CD14-positive monocyte (primary cell): ENCODE measurements at regions not wholly inside any gene's neighbourhood (a gene's known extent, or its start where the extent isn't known, plus 50 kb on each side); places are given as distances from the start of the nearest gene placed in this dataset.

Experiments used
- DNase-seq, 3 donors: peaks; one replicate each; pipeline ENCODE4 v3.0.0-alpha.2; 2011 to 2022
- H2AFZ ChIP-seq: 2 replicates; pipeline ENCODE4 v1.6.0; 2012; ENCODE audit warnings: mild to moderate bottlenecking, low read depth, low read length, inconsistent platforms; ENCODE audit not compliant: insufficient read depth, poor library complexity, severe bottlenecking
- H3K27ac ChIP-seq, 2 donors: 1 replicate in 1 of 2; 2 replicates in 1 of 2; pipeline ENCODE4 v1.5.1; 2012 to 2013; ENCODE audit warnings: low read length in 2 of 2, control low read depth in 1 of 2, inconsistent platforms in 1 of 2, low read depth in 1 of 2, mild to moderate bottlenecking in 1 of 2
- H3K27me3 ChIP-seq, 2 donors: one replicate each; pipeline versions ENCODE4 v1.6.0 to v1.6.1; 2011 to 2013; ENCODE audit warnings: low read length in 2 of 2; ENCODE audit not compliant: control insufficient read depth in 2 of 2, insufficient read depth in 2 of 2
- H3K36me3 ChIP-seq, 2 donors: replicated peaks in 1 of 2; 1 replicate in 1 of 2; 2 replicates in 1 of 2; pipeline versions ENCODE4 v1.5.1 to v1.6.1; 2012 to 2013; ENCODE audit warnings: low read length in 2 of 2, control low read depth in 1 of 2, inconsistent platforms in 1 of 2, mild to moderate bottlenecking in 1 of 2; ENCODE audit not compliant: insufficient read depth in 2 of 2, control insufficient read depth in 1 of 2
- H3K4me1 ChIP-seq, 2 donors: 1 replicate in 1 of 2; 2 replicates in 1 of 2; pipeline versions ENCODE4 v1.5.1 to v1.6.1; 2012 to 2013; ENCODE audit warnings: low read length in 2 of 2, control low read depth in 1 of 2, inconsistent platforms in 1 of 2, mild to moderate bottlenecking in 1 of 2, moderate library complexity in 1 of 2; ENCODE audit not compliant: insufficient read depth in 2 of 2, control insufficient read depth in 1 of 2
- H3K4me2 ChIP-seq: replicated peaks from 2 replicates; pipeline ENCODE3; 2012; ENCODE audit warnings: low read length, moderate library complexity, mild to moderate bottlenecking; ENCODE audit not compliant: poor library complexity, severe bottlenecking; ENCODE audit errors: extremely low read depth
- H3K4me3 ChIP-seq, 3 experiments: fragments of 200-600 bp in 1 of 3; sonication (generic) in 1 of 3; replicated peaks in 1 of 3; 1 replicate in 2 of 3; 2 replicates in 1 of 3; pipeline ENCODE4 v1.5.1; 2011 to 2013; ENCODE audit warnings: low read length in 3 of 3, mild to moderate bottlenecking in 3 of 3, control low read depth in 2 of 3, low read depth in 2 of 3, inconsistent platforms in 1 of 3, moderate library complexity in 1 of 3
- H3K79me2 ChIP-seq: 2 replicates; pipeline ENCODE4 v1.6.0; 2012; ENCODE audit warnings: mild to moderate bottlenecking, control low read depth, inconsistent platforms, low read length, moderate library complexity; ENCODE audit not compliant: insufficient read depth
- H3K9ac ChIP-seq: 2 replicates; pipeline ENCODE4 v1.6.0; 2017; ENCODE audit warnings: low read length, mild to moderate bottlenecking; ENCODE audit not compliant: insufficient read depth, poor library complexity, severe bottlenecking
- H3K9me3 ChIP-seq, 2 donors: replicated peaks in 1 of 2; 1 replicate in 1 of 2; 2 replicates in 1 of 2; pipeline versions ENCODE4 v1.5.1 to v1.6.1; 2012 to 2013; ENCODE audit warnings: low read length in 2 of 2, control low read depth in 1 of 2; ENCODE audit not compliant: control insufficient read depth in 1 of 2, insufficient read depth in 1 of 2
- H4K20me1 ChIP-seq: 2 replicates; pipeline ENCODE4 v1.6.0; 2012; ENCODE audit warnings: mild to moderate bottlenecking, low read length, control low read depth, moderate library complexity; ENCODE audit not compliant: insufficient read depth
- H3K27ac Mint-ChIP-seq, 7 donors: one replicate each; pipeline ENCODE4 v1.8.0; 2020; ENCODE audit warnings: mild to moderate bottlenecking in 7 of 7, mixed read lengths in 7 of 7, moderate library complexity in 6 of 7, inconsistent platforms in 2 of 7
- H3K27me3 Mint-ChIP-seq, 3 donors: one replicate each; pipeline ENCODE4 v1.8.0; 2021 to 2022; ENCODE audit warnings: low read depth in 3 of 3, mild to moderate bottlenecking in 3 of 3, mixed read lengths in 3 of 3, moderate library complexity in 3 of 3, inconsistent platforms in 1 of 3
- H3K36me3 Mint-ChIP-seq, 2 donors: one replicate each; pipeline ENCODE4 v1.8.0; 2020; ENCODE audit warnings: mixed read lengths in 2 of 2, inconsistent platforms in 1 of 2, mild to moderate bottlenecking in 1 of 2
- H3K4me1 Mint-ChIP-seq: one replicate; pipeline ENCODE4 v1.8.0; 2020; ENCODE audit warnings: mild to moderate bottlenecking, mixed read lengths
- H3K4me3 Mint-ChIP-seq, 2 donors: one replicate each; pipeline ENCODE4 v1.8.0; 2020; ENCODE audit warnings: mild to moderate bottlenecking in 2 of 2, mixed read lengths in 2 of 2, moderate library complexity in 1 of 2
- H3K9me3 Mint-ChIP-seq, 7 donors: one replicate each; pipeline ENCODE4 v1.8.0; 2020 to 2022; ENCODE audit warnings: mixed read lengths in 7 of 7, mild to moderate bottlenecking in 6 of 7, moderate library complexity in 6 of 7, inconsistent platforms in 2 of 7
- WGBS: methylation state at CpG from one replicate; pipeline ENCODE4 v1.1.5; 2013; ENCODE audit warnings: missing lambda C conversion rate; ENCODE audit not compliant: insufficient coverage; 5-methylcytosine and 5-hydroxymethylcytosine counted together
- intact Hi-C, 2 donors: fragments of 100-400 bp; cut with micrococcal nuclease; formaldehyde crosslinking; loops; one replicate each; pipeline versions ENCODE4 v1.15.0 to v1.15.1; 2023
- TF ChIP-seq, protein P1 (sequence below): fragments of 200-600 bp; IDR thresholded peaks from one replicate; pipeline ENCODE4 v1.8.0; 2022; ENCODE audit warnings: antibody characterized with exemption, mild to moderate bottlenecking

DNA sequence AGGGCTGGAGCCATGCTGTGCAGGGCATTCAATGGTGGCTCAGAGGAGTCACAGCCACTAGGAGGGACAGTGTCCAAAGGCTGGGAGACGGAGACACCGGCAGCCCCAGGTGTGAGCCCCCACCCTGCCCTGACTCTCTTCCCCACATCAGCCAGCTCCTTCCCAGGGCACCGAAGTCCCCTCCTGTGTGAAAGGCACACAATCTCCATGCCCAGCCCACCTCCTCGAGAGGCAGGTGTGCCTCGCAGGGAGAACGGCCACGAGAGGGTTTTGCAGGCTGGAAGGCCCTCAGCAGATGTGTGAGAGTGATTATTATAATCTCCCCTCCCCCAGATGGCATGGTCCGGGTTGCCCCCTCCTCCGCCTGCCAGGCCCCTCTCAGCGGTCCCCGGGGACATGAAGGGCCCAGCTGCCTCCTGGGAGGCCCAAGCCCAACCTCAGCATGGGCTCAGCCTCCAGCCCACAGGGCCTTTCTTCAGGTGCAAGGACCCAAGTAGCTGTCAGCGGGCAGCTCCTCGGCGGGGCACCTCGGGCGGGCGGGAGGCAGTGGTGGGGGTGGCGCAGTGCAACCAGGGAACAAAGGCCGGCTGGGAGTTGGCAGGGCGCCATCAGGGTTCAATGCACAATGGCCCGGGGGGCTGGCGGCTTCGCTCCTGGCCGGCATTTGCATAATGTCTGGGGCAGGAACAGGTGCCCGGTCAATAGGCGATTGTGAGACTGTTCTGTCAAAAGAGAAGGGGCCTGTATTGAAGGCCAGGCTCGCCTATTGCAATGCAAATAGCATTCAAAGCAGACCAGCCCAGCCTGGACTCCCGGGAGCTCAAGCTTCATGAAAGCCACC is 155.3 kb upstream of the ZMIZ1 start:
- intact Hi-C loops, result no loop called here
- H2AFZ ChIP-seq, result no peak overlapping the region
- H3K36me3 ChIP-seq, result no peaks in the 10 kb centered on the region
- Mint-ChIP-seq H3K27ac (no peak overlapping the region), H3K4me3 (no peak overlapping the region), H3K27me3 (peaks cover 0 to 6% (median 4%) of the 10 kb centered on the region in 3 donors), H3K36me3 (no peaks in the 10 kb centered on the region), H3K4me1 (no peaks in the 10 kb centered on the region), H3K9me3 (no peaks in the 10 kb centered on the region)
- WGBS, result 96% methylated on average over 21 of the region's 28 CpGs
- no peak for DNase-seq
- no peak overlapping the region for H3K4me2 ChIP-seq
- H4K20me1 ChIP-seq, result no peaks in the 10 kb centered on the region
- TF ChIP-seq, protein P1, sequence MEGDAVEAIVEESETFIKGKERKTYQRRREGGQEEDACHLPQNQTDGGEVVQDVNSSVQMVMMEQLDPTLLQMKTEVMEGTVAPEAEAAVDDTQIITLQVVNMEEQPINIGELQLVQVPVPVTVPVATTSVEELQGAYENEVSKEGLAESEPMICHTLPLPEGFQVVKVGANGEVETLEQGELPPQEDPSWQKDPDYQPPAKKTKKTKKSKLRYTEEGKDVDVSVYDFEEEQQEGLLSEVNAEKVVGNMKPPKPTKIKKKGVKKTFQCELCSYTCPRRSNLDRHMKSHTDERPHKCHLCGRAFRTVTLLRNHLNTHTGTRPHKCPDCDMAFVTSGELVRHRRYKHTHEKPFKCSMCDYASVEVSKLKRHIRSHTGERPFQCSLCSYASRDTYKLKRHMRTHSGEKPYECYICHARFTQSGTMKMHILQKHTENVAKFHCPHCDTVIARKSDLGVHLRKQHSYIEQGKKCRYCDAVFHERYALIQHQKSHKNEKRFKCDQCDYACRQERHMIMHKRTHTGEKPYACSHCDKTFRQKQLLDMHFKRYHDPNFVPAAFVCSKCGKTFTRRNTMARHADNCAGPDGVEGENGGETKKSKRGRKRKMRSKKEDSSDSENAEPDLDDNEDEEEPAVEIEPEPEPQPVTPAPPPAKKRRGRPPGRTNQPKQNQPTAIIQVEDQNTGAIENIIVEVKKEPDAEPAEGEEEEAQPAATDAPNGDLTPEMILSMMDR, result no peak
- no peak overlapping the region for H3K4me3 ChIP-seq
- H3K9ac ChIP-seq, result no peak overlapping the region
- no peaks in the 10 kb centered on the region for H3K9me3 ChIP-seq
- no peaks in the 10 kb centered on the region for H3K79me2 ChIP-seq
- H3K4me1 ChIP-seq, result no peaks in the 10 kb centered on the region
- H3K27ac ChIP-seq, result no peak overlapping the region
- no peaks in the 10 kb centered on the region for H3K27me3 ChIP-seq

DNA sequence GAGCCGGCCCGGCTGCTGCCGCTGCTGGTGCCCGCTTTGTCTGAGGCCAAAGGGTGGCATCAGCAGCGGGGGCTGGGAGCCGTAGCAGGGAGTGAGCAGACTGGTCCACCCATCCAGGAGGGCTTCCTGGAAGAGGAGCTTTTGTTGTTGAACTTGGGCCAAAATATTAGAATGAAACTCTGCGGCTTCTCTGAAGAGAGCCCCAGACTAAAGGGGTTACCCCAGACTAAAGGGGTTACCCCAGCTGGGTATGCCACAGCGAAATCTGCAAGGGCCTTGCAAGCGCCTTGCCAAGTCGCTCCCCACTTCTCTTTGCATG is 154.7 kb upstream of the ZMIZ1 start:
- Mint-ChIP-seq H3K4me1 (no peaks in the 10 kb centered on the region), H3K9me3 (no peaks in the 10 kb centered on the region), H3K36me3 (no peaks in the 10 kb centered on the region), H3K27ac (no peak overlapping the region), H3K27me3 (peaks cover 0 to 6% (median 4%) of the 10 kb centered on the region in 3 donors), H3K4me3 (no peak overlapping the region)
- intact Hi-C loops, result no loop called here
- TF ChIP-seq, protein P1, result no peak
- Histone ChIP-seq H3K4me1 (no peaks in the 10 kb centered on the region), H4K20me1 (no peaks in the 10 kb centered on the region), H3K9me3 (no peaks in the 10 kb centered on the region), H3K79me2 (no peaks in the 10 kb centered on the region), H2AFZ (no peak overlapping the region), H3K27me3 (no peaks in the 10 kb centered on the region), H3K4me3 (no peak overlapping the region), H3K9ac (no peak overlapping the region), H3K27ac (no peak overlapping the region), H3K36me3 (no peaks in the 10 kb centered on the region), H3K4me2 (no peak overlapping the region)
- over 99% methylated on average over 10 of the region's 10 CpGs for whole genome bisulfite sequencing
- no peak for DNase-seq
